ENCODE measurements at regions not wholly inside any gene's neighbourhood (a gene's known extent, or its start where the extent isn't known, plus 50 kb on each side); places are given as distances from the start of the nearest gene placed in this dataset.

GRCh38 chr5:164335837-164336236, 830.4 kb downstream of the MAT2B start:
- TF ChIP-seq, protein P1, sequence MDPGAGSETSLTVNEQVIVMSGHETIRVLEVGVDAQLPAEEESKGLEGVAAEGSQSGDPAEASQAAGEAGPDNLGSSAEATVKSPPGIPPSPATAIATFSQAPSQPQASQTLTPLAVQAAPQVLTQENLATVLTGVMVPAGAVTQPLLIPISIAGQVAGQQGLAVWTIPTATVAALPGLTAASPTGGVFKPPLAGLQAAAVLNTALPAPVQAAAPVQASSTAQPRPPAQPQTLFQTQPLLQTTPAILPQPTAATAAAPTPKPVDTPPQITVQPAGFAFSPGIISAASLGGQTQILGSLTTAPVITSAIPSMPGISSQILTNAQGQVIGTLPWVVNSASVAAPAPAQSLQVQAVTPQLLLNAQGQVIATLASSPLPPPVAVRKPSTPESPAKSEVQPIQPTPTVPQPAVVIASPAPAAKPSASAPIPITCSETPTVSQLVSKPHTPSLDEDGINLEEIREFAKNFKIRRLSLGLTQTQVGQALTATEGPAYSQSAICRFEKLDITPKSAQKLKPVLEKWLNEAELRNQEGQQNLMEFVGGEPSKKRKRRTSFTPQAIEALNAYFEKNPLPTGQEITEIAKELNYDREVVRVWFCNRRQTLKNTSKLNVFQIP (CRISPR knock-in tag; IDR thresholded peaks at IDR 0.05; ENCODE audit: borderline replicate concordance, low read depth): no peak
- peak; percentile 83 for TF ChIP-seq ZC3H10 (CRISPR knock-in tag; IDR thresholded peaks at IDR 0.05)
- TF ChIP-seq, protein P2, sequence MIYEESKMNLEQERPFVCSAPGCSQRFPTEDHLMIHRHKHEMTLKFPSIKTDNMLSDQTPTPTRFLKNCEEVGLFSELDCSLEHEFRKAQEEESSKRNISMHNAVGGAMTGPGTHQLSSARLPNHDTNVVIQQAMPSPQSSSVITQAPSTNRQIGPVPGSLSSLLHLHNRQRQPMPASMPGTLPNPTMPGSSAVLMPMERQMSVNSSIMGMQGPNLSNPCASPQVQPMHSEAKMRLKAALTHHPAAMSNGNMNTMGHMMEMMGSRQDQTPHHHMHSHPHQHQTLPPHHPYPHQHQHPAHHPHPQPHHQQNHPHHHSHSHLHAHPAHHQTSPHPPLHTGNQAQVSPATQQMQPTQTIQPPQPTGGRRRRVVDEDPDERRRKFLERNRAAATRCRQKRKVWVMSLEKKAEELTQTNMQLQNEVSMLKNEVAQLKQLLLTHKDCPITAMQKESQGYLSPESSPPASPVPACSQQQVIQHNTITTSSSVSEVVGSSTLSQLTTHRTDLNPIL (CRISPR knock-in tag; IDR thresholded peaks at IDR 0.05; ENCODE audit: low read depth): peak; percentile 72; the same call in 1 of the 2 replicates
- peak; percentile 84; the same call in 1 of the 2 replicates for TF ChIP-seq TOX (CRISPR knock-in tag; IDR thresholded peaks at IDR 0.05; ENCODE audit: borderline replicate concordance)
- TF ChIP-seq ZNF8 (CRISPR knock-in tag; IDR thresholded peaks at IDR 0.05): 0 out of 2 replicates have a peak, but pooled peaks have one; percentile 4
- TF ChIP-seq ISL1 (CRISPR knock-in tag; IDR thresholded peaks at IDR 0.05): peak; percentile 95
- peak; percentile 85 for ATAC-seq

GRCh38 chr5:164336276-164336675, 830.9 kb downstream of the MAT2B start:
- TF ChIP-seq ZC3H10 (CRISPR knock-in tag; IDR thresholded peaks at IDR 0.05) (no peak), TCF4 (CRISPR knock-in tag; IDR thresholded peaks at IDR 0.05; ENCODE audit: borderline replicate concordance) (no peak), BACH2 (CRISPR knock-in tag; IDR thresholded peaks at IDR 0.05; ENCODE audit: borderline replicate concordance) (no peak), ESRRG (CRISPR knock-in tag; IDR thresholded peaks at IDR 0.05) (no peak), RARB (CRISPR knock-in tag; IDR thresholded peaks at IDR 0.05) (no peak), ZFP30 (CRISPR knock-in tag; IDR thresholded peaks at IDR 0.05) (no peak), GLIS3 (CRISPR knock-in tag; IDR thresholded peaks at IDR 0.05) (no peak), ARNTL (CRISPR knock-in tag; IDR thresholded peaks at IDR 0.05; ENCODE audit: borderline replicate concordance, low read depth) (no peak), ZFP3 (CRISPR knock-in tag; IDR thresholded peaks at IDR 0.05) (no peak), TOX (CRISPR knock-in tag; IDR thresholded peaks at IDR 0.05; ENCODE audit: borderline replicate concordance) (no peak), ZNF8 (CRISPR knock-in tag; IDR thresholded peaks at IDR 0.05) (no peak), CSDC2 (CRISPR knock-in tag; IDR thresholded peaks at IDR 0.05) (no peak), ZNF70 (CRISPR knock-in tag; IDR thresholded peaks at IDR 0.05) (no peak), ZNF565 (CRISPR knock-in tag; conservative IDR thresholded peaks at IDR 0.05; ENCODE audit: low read depth) (no peak), CSRNP3 (CRISPR knock-in tag; IDR thresholded peaks at IDR 0.05) (no peak), PATZ1 (CRISPR knock-in tag; IDR thresholded peaks at IDR 0.05; ENCODE audit: borderline replicate concordance) (no peak)
- TF ChIP-seq, protein P1 (CRISPR knock-in tag; IDR thresholded peaks at IDR 0.05; ENCODE audit: borderline replicate concordance, low read depth): no peak
- TF ChIP-seq, protein P3, sequence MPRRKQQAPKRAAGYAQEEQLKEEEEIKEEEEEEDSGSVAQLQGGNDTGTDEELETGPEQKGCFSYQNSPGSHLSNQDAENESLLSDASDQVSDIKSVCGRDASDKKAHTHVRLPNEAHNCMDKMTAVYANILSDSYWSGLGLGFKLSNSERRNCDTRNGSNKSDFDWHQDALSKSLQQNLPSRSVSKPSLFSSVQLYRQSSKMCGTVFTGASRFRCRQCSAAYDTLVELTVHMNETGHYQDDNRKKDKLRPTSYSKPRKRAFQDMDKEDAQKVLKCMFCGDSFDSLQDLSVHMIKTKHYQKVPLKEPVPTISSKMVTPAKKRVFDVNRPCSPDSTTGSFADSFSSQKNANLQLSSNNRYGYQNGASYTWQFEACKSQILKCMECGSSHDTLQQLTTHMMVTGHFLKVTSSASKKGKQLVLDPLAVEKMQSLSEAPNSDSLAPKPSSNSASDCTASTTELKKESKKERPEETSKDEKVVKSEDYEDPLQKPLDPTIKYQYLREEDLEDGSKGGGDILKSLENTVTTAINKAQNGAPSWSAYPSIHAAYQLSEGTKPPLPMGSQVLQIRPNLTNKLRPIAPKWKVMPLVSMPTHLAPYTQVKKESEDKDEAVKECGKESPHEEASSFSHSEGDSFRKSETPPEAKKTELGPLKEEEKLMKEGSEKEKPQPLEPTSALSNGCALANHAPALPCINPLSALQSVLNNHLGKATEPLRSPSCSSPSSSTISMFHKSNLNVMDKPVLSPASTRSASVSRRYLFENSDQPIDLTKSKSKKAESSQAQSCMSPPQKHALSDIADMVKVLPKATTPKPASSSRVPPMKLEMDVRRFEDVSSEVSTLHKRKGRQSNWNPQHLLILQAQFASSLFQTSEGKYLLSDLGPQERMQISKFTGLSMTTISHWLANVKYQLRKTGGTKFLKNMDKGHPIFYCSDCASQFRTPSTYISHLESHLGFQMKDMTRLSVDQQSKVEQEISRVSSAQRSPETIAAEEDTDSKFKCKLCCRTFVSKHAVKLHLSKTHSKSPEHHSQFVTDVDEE (CRISPR knock-in tag; IDR thresholded peaks at IDR 0.05): no peak
- TF ChIP-seq, protein P2 (CRISPR knock-in tag; IDR thresholded peaks at IDR 0.05; ENCODE audit: low read depth): no peak
- ATAC-seq: peak; percentile 53

Measured in SK-N-SH treated with all-trans-retinoic acid at 6 μM for 48 hours (cell line).